ENCODE measurements at regions not wholly inside any gene's neighbourhood (a gene's known extent, or its start where the extent isn't known, plus 50 kb on each side); places are given as distances from the start of the nearest gene placed in this dataset.

GRCh38 chr11:80320765-80321164 lies 879.9 kb upstream of the TENM4 start:
- Histone ChIP-seq H3K27ac (ENCODE audit: insufficient read depth, low read depth, low read length) (no peak overlapping the region), H3K36me3 (ENCODE audit: control insufficient read depth in 2 of 2, extremely low read depth in 1 of 2, insufficient read depth in 2 of 2, low read length in 2 of 2) (no peaks in the 10 kb centered on the region), H3K9me1 (replicated peaks; ENCODE audit: control insufficient read depth, extremely low read depth, insufficient read depth, low read length) (no peaks in the 10 kb centered on the region), H3K4me1 (ENCODE audit: control insufficient read depth, extremely low read depth, insufficient read depth, low read length) (peaks cover 5% of the 10 kb centered on the region), H3K27me3 (ENCODE audit: control insufficient read depth in 2 of 2, insufficient read depth in 2 of 2, low read length in 2 of 2) (peaks cover 0 to 2% of the 10 kb centered on the region in 2 experiments), H3K9me3 (replicated peaks; ENCODE audit: control insufficient read depth, insufficient read depth, low read length) (no peaks in the 10 kb centered on the region), H3K79me2 (ENCODE audit: control insufficient read depth, insufficient read depth, low read length) (no peaks in the 10 kb centered on the region), H3K4me2 (ENCODE audit: insufficient read depth, low read length) (no peak overlapping the region), H3K4me3 (replicated peaks in 1 of 3; ENCODE audit: insufficient read depth in 1 of 3, low read depth in 1 of 3, low read length in 3 of 3) (no peak overlapping the region), H2AFZ (ENCODE audit: low read depth, low read length) (no peak overlapping the region), H4K20me1 (replicated peaks; ENCODE audit: control insufficient read depth, extremely low read depth, insufficient read depth, low read length) (no peaks in the 10 kb centered on the region), H3K9ac (replicated peaks; ENCODE audit: extremely low read depth, insufficient read depth, low read length) (no peak overlapping the region)
- ChIA-PET POLR2A (no interaction called here), CTCF (interaction anchor here (0.6 to 2.1 kb wide), 4 partner anchors 9 to 1675 kb away, joined by 3 to 12 read pairs (median 4); no protein-coding TSS in a partner anchor)
- BruUV-seq (replicated peaks): no TSS peak
- DNase-seq (ENCODE audit: low read depth, low spot score) (no peak), FAIRE-seq (no peak)
- intact Hi-C loops (cut with micrococcal nuclease): no loop called here
- peak in 1 of 2 donors; percentile 14 for TF ChIP-seq CTCF (IDR thresholded peaks at IDR 0.05; ENCODE audit: extremely low read depth in 1 of 2, insufficient read depth in 1 of 2, low read depth in 1 of 2, low read length in 2 of 2)
- TF ChIP-seq POLR2A (IDR thresholded peaks at IDR 0.05; ENCODE audit: low read depth, low read length): no peak
- dilution Hi-C loops (cut with MboI; ENCODE audit: extremely low pct_ligation_motif_present, low sequenced_read_pairs): no loop called here

- ChIA-PET CTCF (no interaction called here), POLR2A (no interaction called here)
- Histone ChIP-seq H3K36me3 (ENCODE audit: control insufficient read depth in 2 of 2, extremely low read depth in 1 of 2, insufficient read depth in 2 of 2, low read length in 2 of 2) (no peaks in the 10 kb centered on the region), H3K9me1 (replicated peaks; ENCODE audit: control insufficient read depth, extremely low read depth, insufficient read depth, low read length) (no peaks in the 10 kb centered on the region), H3K27me3 (ENCODE audit: control insufficient read depth in 2 of 2, insufficient read depth in 2 of 2, low read length in 2 of 2) (peaks cover 0 to 2% of the 10 kb centered on the region in 2 experiments), H3K9ac (replicated peaks; ENCODE audit: extremely low read depth, insufficient read depth, low read length) (no peak overlapping the region), H4K20me1 (replicated peaks; ENCODE audit: control insufficient read depth, extremely low read depth, insufficient read depth, low read length) (no peaks in the 10 kb centered on the region), H3K9me3 (replicated peaks; ENCODE audit: control insufficient read depth, insufficient read depth, low read length) (no peaks in the 10 kb centered on the region), H3K79me2 (ENCODE audit: control insufficient read depth, insufficient read depth, low read length) (no peaks in the 10 kb centered on the region), H3K27ac (ENCODE audit: insufficient read depth, low read depth, low read length) (no peak overlapping the region), H2AFZ (ENCODE audit: low read depth, low read length) (no peak overlapping the region), H3K4me2 (ENCODE audit: insufficient read depth, low read length) (no peak overlapping the region), H3K4me1 (ENCODE audit: control insufficient read depth, extremely low read depth, insufficient read depth, low read length) (no peaks in the 10 kb centered on the region), H3K4me3 (replicated peaks in 1 of 3; ENCODE audit: insufficient read depth in 1 of 3, low read depth in 1 of 3, low read length in 3 of 3) (no peak overlapping the region)
- no peak for DNase-seq (ENCODE audit: low read depth, low spot score)
- TF ChIP-seq CTCF (IDR thresholded peaks at IDR 0.05; ENCODE audit: extremely low read depth in 1 of 2, insufficient read depth in 1 of 2, low read depth in 1 of 2, low read length in 2 of 2): no peak
- TF ChIP-seq POLR2AphosphoS5 (IDR thresholded peaks at IDR 0.05; ENCODE audit: insufficient read depth, low read depth, low read length): no peak
- no peak for TF ChIP-seq FOS (IDR thresholded peaks at IDR 0.05; ENCODE audit: borderline replicate concordance, insufficient read depth, low read length)
- no peak for TF ChIP-seq JUN (IDR thresholded peaks at IDR 0.05; ENCODE audit: borderline replicate concordance, insufficient read depth, insufficient read length, low read depth)
- TF ChIP-seq MAX (IDR thresholded peaks at IDR 0.05; ENCODE audit: insufficient read depth, insufficient read length): no peak
- no peak for TF ChIP-seq EZH2 (IDR thresholded peaks at IDR 0.05; ENCODE audit: borderline replicate concordance, low read depth, low read length, severe bottlenecking)
- TF ChIP-seq POLR2A (IDR thresholded peaks at IDR 0.05; ENCODE audit: low read depth, low read length): no peak
- intact Hi-C loops (cut with micrococcal nuclease) (no loop called here), dilution Hi-C loops (cut with MboI; ENCODE audit: extremely low pct_ligation_motif_present, low sequenced_read_pairs) (no loop called here)
- no TSS peak for BruUV-seq (replicated peaks)
- FAIRE-seq: no peak
These were observed 879.4 kb upstream of the TENM4 start for GRCh38 chr11:80320226-80320625.
